ENCODE measurements at regions not wholly inside any gene's neighbourhood (a gene's known extent, or its start where the extent isn't known, plus 50 kb on each side); places are given as distances from the start of the nearest gene placed in this dataset.

- Histone ChIP-seq H3K36me3 (replicated peaks in 1 of 2; ENCODE audit: control extremely low read depth in 1 of 2, control insufficient read depth in 1 of 2, extremely low read depth in 1 of 2, insufficient read depth in 2 of 2, low read length in 1 of 2) (no peaks in the 10 kb centered on the region), H3K79me2 (ENCODE audit: control insufficient read depth, insufficient read depth, low read length) (no peaks in the 10 kb centered on the region), H3K4me3 (ENCODE audit: control extremely low read depth in 1 of 5, extremely low read depth in 1 of 5, insufficient read depth in 1 of 5, low read depth in 2 of 5, low read length in 4 of 5) (no peak overlapping the region), H4K20me1 (ENCODE audit: control insufficient read depth, insufficient read depth, low read length, poor library complexity, severe bottlenecking) (no peaks in the 10 kb centered on the region), H3K9me3 (ENCODE audit: control extremely low read depth in 1 of 3, control insufficient read depth in 2 of 3, insufficient read depth in 1 of 3, low read length in 2 of 3) (peaks cover 0 to 3% (median 0%) of the 10 kb centered on the region in 3 donors), H3K27me3 (replicated peaks in 1 of 4; ENCODE audit: control extremely low read depth in 1 of 4, control insufficient read depth in 3 of 4, insufficient read depth in 4 of 4, low read length in 3 of 4) (no peaks in the 10 kb centered on the region), H3K4me2 (replicated peaks; ENCODE audit: low read depth, low read length, poor library complexity, severe bottlenecking) (no peak overlapping the region), H3K4me1 (ENCODE audit: control insufficient read depth in 2 of 2, insufficient read depth in 2 of 2, low read length in 2 of 2) (no peaks in the 10 kb centered on the region), H3K9ac (ENCODE audit: low read length) (no peak overlapping the region), H3K27ac (ENCODE audit: low read length in 2 of 2) (no peak overlapping the region), H2AFZ (ENCODE audit: insufficient read depth, low read depth, low read length, poor library complexity, severe bottlenecking) (no peak overlapping the region)
- POLR2A ChIA-PET = no interaction called here
- CTCF ChIA-PET = no interaction called here
- 94% methylated on average over 11 of the region's 11 CpGs for WGBS (ENCODE audit: insufficient coverage)
- TF ChIP-seq EZH2 (IDR thresholded peaks at IDR 0.05; ENCODE audit: borderline replicate concordance, insufficient read depth, low read depth, low read length, poor library complexity, severe bottlenecking) (no peak), CTCF (IDR thresholded peaks at IDR 0.05) (no peak)
- no peak for DNase-seq
- no peak overlapping the region for H3K27ac Mint-ChIP-seq
- no peaks in the 10 kb centered on the region for H3K9me3 Mint-ChIP-seq (ENCODE audit: insufficient read depth)
- no peaks in the 10 kb centered on the region for H3K4me1 Mint-ChIP-seq
- no peak overlapping the region for H3K4me3 Mint-ChIP-seq
- ATAC-seq (ENCODE audit: low read depth) = no peak
- H3K27me3 Mint-ChIP-seq = no peaks in the 10 kb centered on the region
- intact Hi-C loops (cut with micrococcal nuclease) = no loop called here
These were observed 198.3 kb downstream of the MN1 start for GRCh38 chr22:27603111-27603799.

- no peaks in the 10 kb centered on the region for H3K79me2 ChIP-seq (ENCODE audit: control insufficient read depth, insufficient read depth, low read length)
- peaks cover 0 to 3% (median 0%) of the 10 kb centered on the region in 3 donors for H3K9me3 ChIP-seq (ENCODE audit: control extremely low read depth in 1 of 3, control insufficient read depth in 2 of 3, insufficient read depth in 1 of 3, low read length in 2 of 3)
- Mint-ChIP-seq H3K4me3 (no peak overlapping the region), H3K9me3 (ENCODE audit: insufficient read depth) (no peaks in the 10 kb centered on the region), H3K27me3 (no peaks in the 10 kb centered on the region), H3K4me1 (no peaks in the 10 kb centered on the region), H3K27ac (no peak overlapping the region)
- H3K4me2 ChIP-seq (replicated peaks; ENCODE audit: low read depth, low read length, poor library complexity, severe bottlenecking) = no peak overlapping the region
- no peaks in the 10 kb centered on the region for H3K36me3 ChIP-seq (replicated peaks in 1 of 2; ENCODE audit: control extremely low read depth in 1 of 2, control insufficient read depth in 1 of 2, extremely low read depth in 1 of 2, insufficient read depth in 2 of 2, low read length in 1 of 2)
- ATAC-seq (ENCODE audit: low read depth) (no peak), DNase-seq (no peak)
- no peak overlapping the region for H2AFZ ChIP-seq (ENCODE audit: insufficient read depth, low read depth, low read length, poor library complexity, severe bottlenecking)
- 94% methylated on average over 9 of the region's 9 CpGs for WGBS (ENCODE audit: insufficient coverage)
- ChIA-PET CTCF (no interaction called here), POLR2A (no interaction called here)
- H3K27ac ChIP-seq (ENCODE audit: low read length in 2 of 2) = no peak overlapping the region
- H3K9ac ChIP-seq (ENCODE audit: low read length) = no peak overlapping the region
- no peaks in the 10 kb centered on the region for H4K20me1 ChIP-seq (ENCODE audit: control insufficient read depth, insufficient read depth, low read length, poor library complexity, severe bottlenecking)
- intact Hi-C loops (cut with micrococcal nuclease) = no loop called here
- H3K4me3 ChIP-seq (ENCODE audit: control extremely low read depth in 1 of 5, extremely low read depth in 1 of 5, insufficient read depth in 1 of 5, low read depth in 2 of 5, low read length in 4 of 5) = no peak overlapping the region
- no peak for TF ChIP-seq EZH2 (IDR thresholded peaks at IDR 0.05; ENCODE audit: borderline replicate concordance, insufficient read depth, low read depth, low read length, poor library complexity, severe bottlenecking)
- TF ChIP-seq CTCF (IDR thresholded peaks at IDR 0.05) = no peak
- H3K27me3 ChIP-seq (replicated peaks in 1 of 4; ENCODE audit: control extremely low read depth in 1 of 4, control insufficient read depth in 3 of 4, insufficient read depth in 4 of 4, low read length in 3 of 4) = no peaks in the 10 kb centered on the region
- H3K4me1 ChIP-seq (ENCODE audit: control insufficient read depth in 2 of 2, insufficient read depth in 2 of 2, low read length in 2 of 2) = no peaks in the 10 kb centered on the region
These were observed 197.8 kb downstream of the MN1 start for GRCh38 chr22:27603800-27604144.
